ENCODE measurements at regions not wholly inside any gene's neighbourhood (a gene's known extent, or its start where the extent isn't known, plus 50 kb on each side); places are given as distances from the start of the nearest gene placed in this dataset.

DNA sequence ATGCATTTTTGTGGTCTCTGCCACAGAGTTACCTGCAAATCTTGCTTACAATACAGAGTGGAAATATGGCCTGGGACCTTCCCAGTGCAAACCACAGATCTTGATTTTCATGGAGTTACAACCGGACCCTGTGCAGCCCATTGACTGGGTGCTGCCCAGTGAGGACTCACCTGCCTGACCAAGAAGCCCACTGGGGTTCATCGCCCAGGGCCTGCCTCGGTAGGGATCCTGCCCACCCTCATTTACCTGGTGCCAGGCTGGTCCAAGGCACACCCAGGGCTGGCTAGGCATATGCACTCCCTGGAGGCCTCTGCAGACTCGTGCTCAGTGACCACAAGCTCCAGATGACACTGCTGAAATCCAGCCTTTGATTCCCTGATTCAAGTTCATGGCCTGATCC lies 572.7 kb downstream of the NPHP4 start:
- peaks cover 0 to 10% (median 0%) of the 10 kb centered on the region in 3 donors for H3K9me3 ChIP-seq (ENCODE audit: control extremely low read depth in 1 of 3, control insufficient read depth in 2 of 3, insufficient read depth in 1 of 3, low read length in 2 of 3)
- 70% methylated on average over 4 of the region's 4 CpGs for whole genome bisulfite sequencing (ENCODE audit: insufficient coverage)
- Mint-ChIP-seq H3K27ac (no peak overlapping the region), H3K4me3 (no peak overlapping the region), H3K9me3 (ENCODE audit: insufficient read depth) (no peaks in the 10 kb centered on the region), H3K27me3 (peaks cover 14% of the 10 kb centered on the region), H3K4me1 (no peaks in the 10 kb centered on the region)
- no peaks in the 10 kb centered on the region for H3K4me1 ChIP-seq (ENCODE audit: control insufficient read depth in 2 of 2, insufficient read depth in 2 of 2, low read length in 2 of 2)
- no peaks in the 10 kb centered on the region for H4K20me1 ChIP-seq (ENCODE audit: control insufficient read depth, insufficient read depth, low read length, poor library complexity, severe bottlenecking)
- ChIA-PET CTCF (no interaction called here), POLR2A (no interaction called here)
- H3K27me3 ChIP-seq (replicated peaks in 1 of 4; ENCODE audit: control extremely low read depth in 1 of 4, control insufficient read depth in 3 of 4, insufficient read depth in 4 of 4, low read length in 3 of 4): peaks cover 0 to 3% (median 0%) of the 10 kb centered on the region in 4 experiments
- ATAC-seq (ENCODE audit: low read depth) (no peak), DNase-seq (no peak)
- no peak overlapping the region for H3K27ac ChIP-seq (ENCODE audit: low read length in 2 of 2)
- intact Hi-C loops (cut with micrococcal nuclease): no loop called here
- H3K79me2 ChIP-seq (ENCODE audit: control insufficient read depth, insufficient read depth, low read length): no peaks in the 10 kb centered on the region
- no peak overlapping the region for H2AFZ ChIP-seq (ENCODE audit: insufficient read depth, low read depth, low read length, poor library complexity, severe bottlenecking)
- no peaks in the 10 kb centered on the region for H3K36me3 ChIP-seq (replicated peaks in 1 of 2; ENCODE audit: control extremely low read depth in 1 of 2, control insufficient read depth in 1 of 2, extremely low read depth in 1 of 2, insufficient read depth in 2 of 2, low read length in 1 of 2)
- H3K9ac ChIP-seq (ENCODE audit: low read length): no peak overlapping the region
- H3K4me3 ChIP-seq (ENCODE audit: control extremely low read depth in 1 of 5, extremely low read depth in 1 of 5, insufficient read depth in 1 of 5, low read depth in 2 of 5, low read length in 4 of 5): no peak overlapping the region
- TF ChIP-seq, protein P1, sequence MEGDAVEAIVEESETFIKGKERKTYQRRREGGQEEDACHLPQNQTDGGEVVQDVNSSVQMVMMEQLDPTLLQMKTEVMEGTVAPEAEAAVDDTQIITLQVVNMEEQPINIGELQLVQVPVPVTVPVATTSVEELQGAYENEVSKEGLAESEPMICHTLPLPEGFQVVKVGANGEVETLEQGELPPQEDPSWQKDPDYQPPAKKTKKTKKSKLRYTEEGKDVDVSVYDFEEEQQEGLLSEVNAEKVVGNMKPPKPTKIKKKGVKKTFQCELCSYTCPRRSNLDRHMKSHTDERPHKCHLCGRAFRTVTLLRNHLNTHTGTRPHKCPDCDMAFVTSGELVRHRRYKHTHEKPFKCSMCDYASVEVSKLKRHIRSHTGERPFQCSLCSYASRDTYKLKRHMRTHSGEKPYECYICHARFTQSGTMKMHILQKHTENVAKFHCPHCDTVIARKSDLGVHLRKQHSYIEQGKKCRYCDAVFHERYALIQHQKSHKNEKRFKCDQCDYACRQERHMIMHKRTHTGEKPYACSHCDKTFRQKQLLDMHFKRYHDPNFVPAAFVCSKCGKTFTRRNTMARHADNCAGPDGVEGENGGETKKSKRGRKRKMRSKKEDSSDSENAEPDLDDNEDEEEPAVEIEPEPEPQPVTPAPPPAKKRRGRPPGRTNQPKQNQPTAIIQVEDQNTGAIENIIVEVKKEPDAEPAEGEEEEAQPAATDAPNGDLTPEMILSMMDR (IDR thresholded peaks at IDR 0.05): no peak
- TF ChIP-seq EZH2 (IDR thresholded peaks at IDR 0.05; ENCODE audit: borderline replicate concordance, insufficient read depth, low read depth, low read length, poor library complexity, severe bottlenecking): no peak
- no peak overlapping the region for H3K4me2 ChIP-seq (replicated peaks; ENCODE audit: low read depth, low read length, poor library complexity, severe bottlenecking)

- Histone ChIP-seq H3K9me3 (ENCODE audit: control extremely low read depth in 1 of 3, control insufficient read depth in 2 of 3, insufficient read depth in 1 of 3, low read length in 2 of 3) (peaks cover 0 to 7% (median 0%) of the 10 kb centered on the region in 3 donors), H3K27me3 (replicated peaks in 1 of 4; ENCODE audit: control extremely low read depth in 1 of 4, control insufficient read depth in 3 of 4, insufficient read depth in 4 of 4, low read length in 3 of 4) (no peaks in the 10 kb centered on the region), H4K20me1 (ENCODE audit: control insufficient read depth, insufficient read depth, low read length, poor library complexity, severe bottlenecking) (no peaks in the 10 kb centered on the region), H3K4me1 (ENCODE audit: control insufficient read depth in 2 of 2, insufficient read depth in 2 of 2, low read length in 2 of 2) (no peaks in the 10 kb centered on the region), H3K79me2 (ENCODE audit: control insufficient read depth, insufficient read depth, low read length) (no peaks in the 10 kb centered on the region), H2AFZ (ENCODE audit: insufficient read depth, low read depth, low read length, poor library complexity, severe bottlenecking) (no peak overlapping the region), H3K4me2 (replicated peaks; ENCODE audit: low read depth, low read length, poor library complexity, severe bottlenecking) (no peak overlapping the region), H3K27ac (ENCODE audit: low read length in 2 of 2) (no peak overlapping the region), H3K9ac (ENCODE audit: low read length) (no peak overlapping the region), H3K36me3 (replicated peaks in 1 of 2; ENCODE audit: control extremely low read depth in 1 of 2, control insufficient read depth in 1 of 2, extremely low read depth in 1 of 2, insufficient read depth in 2 of 2, low read length in 1 of 2) (no peaks in the 10 kb centered on the region), H3K4me3 (ENCODE audit: control extremely low read depth in 1 of 5, extremely low read depth in 1 of 5, insufficient read depth in 1 of 5, low read depth in 2 of 5, low read length in 4 of 5) (no peak overlapping the region)
- H3K4me3 Mint-ChIP-seq: no peak overlapping the region
- POLR2A ChIA-PET: no interaction called here
- H3K9me3 Mint-ChIP-seq (ENCODE audit: insufficient read depth): no peaks in the 10 kb centered on the region
- DNase-seq (no peak), ATAC-seq (ENCODE audit: low read depth) (no peak)
- CTCF ChIA-PET: no interaction called here
- no peak overlapping the region for H3K27ac Mint-ChIP-seq
- no peaks in the 10 kb centered on the region for H3K4me1 Mint-ChIP-seq
- no CpG with 5 or more reads among the region's 2 CpGs for WGBS (ENCODE audit: insufficient coverage)
- intact Hi-C loops (cut with micrococcal nuclease): no loop called here
- H3K27me3 Mint-ChIP-seq: no peaks in the 10 kb centered on the region
- TF ChIP-seq EZH2 (IDR thresholded peaks at IDR 0.05; ENCODE audit: borderline replicate concordance, insufficient read depth, low read depth, low read length, poor library complexity, severe bottlenecking): no peak
- TF ChIP-seq, protein P1 (IDR thresholded peaks at IDR 0.05): no peak
Measured at GRCh38 chr1:5416518-5416917, 575.7 kb downstream of the NPHP4 start.
